Transverse colon (tissue), 3 donors: ENCODE measurements at regions not wholly inside any gene's neighbourhood (a gene's known extent, or its start where the extent isn't known, plus 50 kb on each side); places are given as distances from the start of the nearest gene placed in this dataset.
"Not testable (repeated sequence)": the region's sequence is repeated elsewhere in the genome, so short reads cannot be mapped to it uniquely, and the experiment has no call there.

Source experiments
- CTCF ChIP-seq, 5 experiments: fragments of 200-600 bp in 3 of 5; fragments of 450-650 bp in 2 of 5; sonication (generic) in 3 of 5; IDR thresholded peaks; 1 replicate in 2 of 5; 2 replicates in 3 of 5; pipeline ENCODE4 v1.5.1; 2016 to 2017; ENCODE audit warnings: antibody characterized with exemption in 5 of 5, inconsistent platforms in 3 of 5, mild to moderate bottlenecking in 2 of 5, moderate library complexity in 1 of 5
- EP300 ChIP-seq: sonication (generic); formaldehyde crosslinking; IDR thresholded peaks from one replicate; pipeline ENCODE4 v1.6.1; 2017; ENCODE audit warnings: antibody characterized with exemption, low read depth
- POLR2A ChIP-seq: fragments of 450-650 bp; IDR thresholded peaks from one replicate; pipeline ENCODE4 v1.6.1; 2016; ENCODE audit warnings: antibody characterized with exemption, mild to moderate bottlenecking, moderate library complexity

GRCh38 chr21:9697751-9698150 is 823.6 kb upstream of the TPTE start:
- not testable (repeated sequence) for TF ChIP-seq EP300; POLR2A; CTCF (IDR thresholded peaks at IDR 0.05)
